GM18498 (cell line): ENCODE measurements at regions not wholly inside any gene's neighbourhood (a gene's known extent, or its start where the extent isn't known, plus 50 kb on each side); places are given as distances from the start of the nearest gene placed in this dataset.

Source experiments
- ATAC-seq: cut with Tn5 transposase; IDR thresholded peaks from one replicate; pipeline ENCODE4 v1.9.1; 2021; ENCODE audit warnings: mild to moderate bottlenecking, moderate library complexity; ENCODE audit not compliant: unreplicated experiment

DNA sequence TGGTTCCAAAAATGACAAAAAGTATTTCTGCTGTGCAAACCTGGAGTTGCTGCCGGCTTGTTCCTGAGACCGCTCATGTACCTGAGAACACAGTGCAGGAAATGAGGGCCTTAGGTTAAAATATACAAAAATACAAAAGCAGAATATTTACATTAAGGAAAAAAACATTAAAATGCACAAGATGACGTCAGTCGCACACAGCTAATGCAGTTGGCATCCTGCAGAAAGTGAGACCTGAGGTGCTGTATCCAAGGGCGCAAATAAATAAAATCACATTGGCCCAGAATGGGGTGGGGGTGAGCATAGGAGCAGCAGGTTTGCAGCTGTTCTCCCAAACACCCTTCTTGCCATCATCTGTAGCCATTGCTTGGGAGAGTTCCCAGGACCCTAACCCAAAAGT is 310.6 kb upstream of the BTBD3 start:
- no peak for ATAC-seq

DNA sequence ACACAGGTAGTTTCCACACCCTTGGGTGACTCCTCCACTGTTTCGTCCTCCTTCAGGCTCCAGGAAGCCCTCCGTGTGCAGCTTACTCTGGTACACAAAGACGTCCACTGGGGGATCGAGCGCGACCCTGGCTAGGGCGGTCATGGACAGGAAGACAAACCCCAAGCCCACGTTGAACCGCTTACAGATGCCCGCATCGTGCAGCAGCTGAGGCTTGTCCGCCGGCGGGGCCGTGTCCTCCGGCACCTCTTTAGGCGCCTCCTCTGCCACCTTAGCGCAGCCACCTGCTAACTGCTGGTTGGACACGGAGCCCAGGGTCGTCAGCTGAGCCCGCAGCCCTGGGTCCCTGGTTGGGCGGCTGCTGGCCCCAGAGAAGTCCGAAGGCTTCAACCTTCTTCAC is 309.0 kb upstream of the BTBD3 start:
- ATAC-seq: no peak

DNA sequence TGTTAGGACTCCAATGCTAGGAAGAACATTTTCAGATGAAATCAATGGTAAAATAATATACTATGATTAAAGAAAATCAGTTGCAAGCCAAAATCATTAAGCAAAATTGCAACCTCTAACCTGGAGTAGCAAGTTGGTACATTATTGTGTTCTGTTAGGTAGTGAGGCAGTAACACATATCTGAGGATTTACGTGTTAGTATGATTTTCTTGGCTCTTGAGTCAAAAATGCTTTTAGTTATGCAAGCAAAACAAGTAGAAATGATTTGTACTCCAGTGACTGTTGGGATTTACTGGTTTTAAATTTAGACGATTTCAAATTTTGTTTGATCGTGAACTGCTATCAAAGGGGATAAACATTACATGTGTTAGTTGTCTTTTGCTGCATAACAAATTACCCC is 293.0 kb upstream of the BTBD3 start:
- ATAC-seq: no peak

DNA sequence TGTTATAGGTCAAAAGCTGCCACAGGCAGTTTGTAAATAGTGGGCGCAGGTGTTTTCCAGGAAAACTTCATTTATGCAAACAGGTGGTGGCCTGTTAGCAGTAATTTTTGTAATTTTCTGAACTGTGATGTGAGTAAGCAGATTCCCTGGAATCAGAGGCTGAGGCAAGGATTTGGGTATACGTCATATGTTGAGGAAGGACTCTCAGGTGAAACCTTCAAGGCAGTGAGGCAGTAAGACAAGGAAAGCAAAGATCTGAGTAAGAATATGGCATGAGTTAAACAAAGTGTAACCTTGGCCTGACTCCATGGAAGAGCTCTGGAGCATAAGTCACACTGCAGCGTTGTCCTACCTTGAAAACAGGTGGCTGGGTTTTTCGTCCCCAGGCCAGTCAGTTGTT is 291.1 kb upstream of the BTBD3 start:
- no peak for ATAC-seq

DNA sequence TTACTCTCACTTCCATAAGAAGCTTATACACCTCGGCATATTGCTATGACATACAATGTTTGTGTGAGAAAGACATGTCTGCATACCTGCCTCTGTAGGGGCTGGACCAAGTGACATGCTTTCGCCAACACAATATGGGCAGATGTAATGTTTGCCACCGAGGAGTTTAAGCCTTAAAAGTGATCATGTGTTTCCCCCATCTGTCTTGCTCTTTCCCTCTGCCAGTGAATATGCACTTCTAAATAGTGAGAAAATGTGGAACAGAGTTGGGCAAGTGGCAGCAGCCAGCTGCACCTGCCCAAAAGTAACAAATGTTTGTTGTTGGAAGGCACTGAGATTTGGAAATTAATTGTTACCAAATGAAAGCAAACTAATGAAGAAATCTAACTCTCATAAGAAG is 274.8 kb upstream of the BTBD3 start:
- no peak for ATAC-seq

DNA sequence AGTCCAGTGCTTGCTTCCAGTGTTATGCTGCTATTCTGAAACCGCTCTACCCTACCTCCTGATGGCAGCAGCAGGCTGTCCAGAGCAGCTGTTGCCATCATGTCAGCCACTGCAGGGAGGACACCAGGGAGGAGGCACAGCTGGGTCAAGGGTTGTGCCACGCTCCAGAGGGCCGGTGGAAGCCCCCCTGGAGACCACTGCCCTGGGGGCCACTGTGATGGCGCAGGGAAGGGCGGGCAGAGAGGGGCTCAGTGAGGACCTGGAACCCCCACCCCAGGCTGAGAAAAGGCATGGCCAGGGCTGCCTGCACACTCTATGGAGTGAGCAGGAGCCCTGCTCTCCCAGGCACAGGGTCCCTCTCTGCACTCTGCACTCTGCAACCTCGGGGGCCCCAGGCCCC is 271.3 kb upstream of the BTBD3 start:
- no peak for ATAC-seq

DNA sequence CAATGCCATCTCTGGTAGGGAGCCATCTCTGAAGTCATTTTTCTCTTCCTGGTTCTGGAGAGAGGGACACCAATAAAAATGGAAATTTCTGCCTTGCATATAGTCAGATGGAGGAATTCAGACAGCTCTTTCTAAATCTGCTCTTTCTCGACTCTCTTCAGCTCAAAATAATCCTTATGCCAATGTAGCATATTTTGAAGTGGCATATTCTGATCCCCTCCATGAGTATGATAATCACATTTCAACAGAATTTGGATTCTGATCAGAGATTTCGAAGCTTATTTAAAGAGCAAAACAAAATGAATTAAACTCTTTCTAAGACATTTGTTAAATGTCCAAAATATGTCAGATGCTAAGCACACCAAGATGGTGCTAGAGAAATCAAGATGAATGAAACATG is 267.1 kb upstream of the BTBD3 start:
- no peak for ATAC-seq

DNA sequence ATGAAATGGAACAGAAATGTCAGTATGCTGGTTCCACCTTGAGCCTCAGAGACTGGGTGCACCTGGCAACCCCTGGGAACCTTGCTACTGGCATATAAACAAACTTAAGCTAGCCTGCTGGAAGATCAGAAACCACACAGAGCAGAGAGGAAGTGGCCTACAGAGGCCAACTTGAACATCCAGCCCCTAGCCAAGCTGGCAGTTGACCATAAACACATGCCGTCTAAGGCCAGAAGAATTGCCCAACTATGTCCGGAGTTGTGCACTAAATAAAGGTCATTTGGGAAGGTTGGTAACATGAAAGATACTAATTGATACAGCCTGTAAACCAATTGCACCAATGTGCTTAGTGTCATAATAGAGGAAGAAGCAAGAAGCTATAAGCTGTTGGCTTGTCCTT is 266.6 kb upstream of the BTBD3 start:
- no peak for ATAC-seq

DNA sequence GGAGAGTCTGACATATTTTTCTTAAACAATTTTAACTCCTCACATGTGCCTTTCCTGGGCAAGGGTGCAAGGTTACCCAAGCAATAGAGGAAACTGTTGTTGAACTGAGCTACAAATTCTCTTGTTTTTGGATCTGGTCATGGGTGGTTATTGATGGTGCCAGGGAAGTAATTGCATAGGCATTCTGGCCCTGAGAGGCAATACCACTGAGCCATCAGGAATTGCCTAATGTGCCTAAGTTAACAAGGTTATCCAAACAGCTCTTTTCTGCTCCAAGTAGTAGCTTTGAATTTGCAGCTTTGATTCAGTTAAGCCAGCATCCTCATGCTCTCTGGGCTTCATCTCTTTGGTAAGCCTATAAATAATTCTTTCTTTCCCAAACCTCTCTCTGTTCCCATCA is 266.0 kb upstream of the BTBD3 start:
- no peak for ATAC-seq

DNA sequence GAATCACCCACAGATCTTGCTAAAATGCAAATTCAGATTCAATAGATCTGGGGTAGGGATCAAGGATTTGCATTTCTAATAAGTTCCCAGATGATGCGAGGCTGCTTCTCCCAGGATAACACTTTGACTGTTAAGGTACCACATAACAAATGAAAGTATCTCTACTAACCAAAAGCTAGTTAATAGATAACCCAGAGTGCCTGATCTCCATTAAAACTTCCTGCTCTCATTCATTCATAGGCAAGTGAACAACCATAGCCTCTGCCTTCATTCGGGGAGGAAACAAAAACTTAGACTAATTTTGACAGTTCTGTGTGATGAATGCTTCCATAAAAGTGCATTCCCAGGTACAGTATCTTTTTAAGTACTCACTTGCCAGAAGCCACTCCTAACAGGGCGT is 265.6 kb upstream of the BTBD3 start:
- ATAC-seq: no peak

DNA sequence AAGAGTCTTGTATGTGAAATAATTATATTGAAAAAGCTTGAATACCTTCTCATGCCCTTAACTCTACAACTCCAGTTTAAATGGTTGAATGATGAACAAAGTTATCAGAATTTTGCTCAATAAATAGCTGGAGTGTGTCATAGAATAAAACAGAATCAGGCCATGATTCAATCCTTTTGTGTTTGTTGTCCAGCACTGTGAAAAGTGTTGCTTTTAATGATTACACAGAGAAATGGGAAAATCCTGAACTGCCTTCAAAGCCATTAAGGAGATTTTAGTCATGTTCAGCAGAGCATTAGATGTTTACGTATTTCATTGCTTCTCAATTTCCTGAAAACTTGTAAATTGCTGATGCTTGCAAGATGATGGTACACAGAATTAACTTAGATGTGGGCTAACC is 262.9 kb upstream of the BTBD3 start:
- ATAC-seq: no peak

DNA sequence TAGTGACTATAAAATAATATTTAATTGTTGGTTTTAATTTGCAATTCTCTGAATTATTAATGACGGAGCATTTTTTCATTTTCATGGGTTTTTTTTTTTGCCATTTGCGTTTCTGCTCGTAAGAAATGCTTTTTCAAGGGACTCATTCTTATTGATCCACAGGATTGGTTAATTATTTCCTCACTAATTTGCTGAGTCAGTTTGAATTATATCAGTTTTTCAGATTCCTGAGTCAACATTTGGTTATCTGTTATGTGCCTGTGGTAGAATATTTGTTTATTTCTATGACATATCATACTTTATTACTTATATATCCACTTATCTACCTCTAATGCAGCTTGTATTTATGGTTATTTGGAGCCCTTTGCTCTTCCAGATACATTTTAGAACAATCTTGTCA is 257.0 kb upstream of the BTBD3 start:
- no peak for ATAC-seq

DNA sequence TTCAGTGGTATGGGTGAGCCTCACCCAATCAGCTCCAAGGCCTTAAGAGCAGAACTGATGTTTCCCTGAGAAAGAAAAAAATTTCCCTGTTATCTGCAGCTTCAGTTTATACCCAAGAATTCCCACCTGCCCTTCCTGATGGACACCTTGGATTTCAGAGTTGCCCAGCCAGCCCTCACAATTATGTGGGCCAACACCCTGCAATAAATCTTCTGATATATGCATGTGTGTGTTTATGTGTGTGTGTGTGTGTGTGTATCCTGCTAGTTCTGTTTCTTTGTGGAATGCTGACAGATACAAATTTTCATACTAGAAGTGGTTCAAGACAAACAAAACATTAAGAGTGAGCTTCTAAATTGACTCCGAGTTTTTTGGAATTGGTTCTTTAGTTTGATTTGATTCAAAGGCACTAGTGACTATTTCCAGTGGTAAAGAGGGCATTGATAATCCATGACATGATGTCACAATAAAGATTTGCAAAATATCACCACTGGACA is 246.6 kb upstream of the BTBD3 start:
- ATAC-seq: no peak

DNA sequence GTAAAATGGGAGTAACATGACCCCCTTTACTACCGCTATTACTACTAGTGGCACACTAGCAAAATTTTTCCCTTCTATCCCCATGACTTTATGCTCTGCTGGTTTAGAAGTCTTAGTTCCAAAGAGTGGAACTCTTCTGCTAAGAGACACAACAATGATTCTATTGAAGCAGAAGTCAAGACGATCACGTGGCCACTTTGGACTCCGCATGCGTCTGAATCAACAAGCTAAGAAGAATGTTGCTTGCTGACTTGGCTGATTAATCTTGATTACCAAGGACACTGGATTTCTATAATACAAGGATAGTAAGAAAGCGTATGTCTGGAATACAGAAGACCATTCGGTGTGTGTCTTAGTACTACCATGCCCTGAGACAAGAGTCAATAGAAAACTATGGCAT is 244.7 kb upstream of the BTBD3 start:
- no peak for ATAC-seq

DNA sequence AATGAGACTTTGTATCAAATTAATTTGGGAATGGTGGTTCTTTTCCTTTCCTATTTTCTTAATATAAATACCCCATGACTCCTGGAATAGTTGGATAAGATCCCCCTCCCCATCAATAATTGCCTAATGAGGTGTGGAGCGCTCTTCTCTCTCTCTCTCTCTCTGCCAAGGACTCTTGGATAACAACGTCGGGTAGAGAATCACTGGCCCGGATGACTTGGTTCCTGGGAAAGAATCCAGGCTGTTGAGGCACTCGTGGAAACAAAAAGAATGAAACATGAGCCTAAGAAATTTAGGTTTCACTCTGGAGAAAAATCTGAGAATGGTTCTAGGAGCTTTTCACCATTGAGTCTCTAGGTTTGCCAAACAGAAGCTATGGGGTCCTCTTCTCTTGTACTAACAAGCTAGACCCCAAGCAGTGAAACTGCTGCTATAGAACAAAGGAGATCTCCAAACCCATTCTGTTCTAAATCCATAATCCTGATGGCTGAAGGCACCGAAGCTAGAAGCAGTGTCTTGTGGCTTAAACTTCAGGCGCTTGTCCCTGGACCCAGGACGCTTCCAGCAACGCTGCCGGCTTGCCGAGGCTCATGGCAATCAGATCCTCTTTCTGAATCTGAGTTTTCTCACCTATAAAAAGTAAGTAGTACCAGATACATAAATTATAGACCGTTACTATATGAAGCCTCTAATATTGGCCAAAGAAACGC is 241.6 kb upstream of the BTBD3 start:
- no peak for ATAC-seq

DNA sequence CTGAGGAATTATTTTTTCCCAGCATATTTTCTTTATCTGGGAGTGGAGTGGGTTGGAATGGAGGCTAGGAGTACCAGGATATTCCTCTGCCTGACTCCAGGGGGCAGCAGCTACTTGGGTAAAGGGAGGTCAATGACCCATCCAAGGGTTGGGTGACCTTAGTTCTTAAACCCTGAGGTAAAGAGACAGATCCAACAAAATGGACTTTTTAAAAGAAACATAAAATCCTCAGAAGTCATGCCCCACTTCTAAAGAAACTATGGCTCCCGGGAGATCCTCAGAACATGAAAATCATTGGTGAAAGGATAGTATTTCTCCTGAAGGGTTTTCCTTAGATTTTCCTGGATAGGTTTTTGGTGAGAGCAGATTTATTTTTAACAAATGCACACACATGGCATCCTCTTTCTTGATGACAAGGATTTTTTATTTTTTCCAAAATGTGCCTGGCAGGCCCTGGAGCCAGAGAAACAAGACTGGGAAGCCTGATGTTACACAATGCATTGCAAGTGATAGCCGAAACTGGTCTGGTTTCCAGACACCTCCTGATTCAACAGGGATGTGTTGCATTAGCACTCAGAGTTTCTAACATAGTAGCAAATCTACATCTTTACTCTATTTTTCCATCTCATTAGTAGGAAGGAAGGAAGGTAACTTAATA is 240.9 kb upstream of the BTBD3 start:
- ATAC-seq: no peak

DNA sequence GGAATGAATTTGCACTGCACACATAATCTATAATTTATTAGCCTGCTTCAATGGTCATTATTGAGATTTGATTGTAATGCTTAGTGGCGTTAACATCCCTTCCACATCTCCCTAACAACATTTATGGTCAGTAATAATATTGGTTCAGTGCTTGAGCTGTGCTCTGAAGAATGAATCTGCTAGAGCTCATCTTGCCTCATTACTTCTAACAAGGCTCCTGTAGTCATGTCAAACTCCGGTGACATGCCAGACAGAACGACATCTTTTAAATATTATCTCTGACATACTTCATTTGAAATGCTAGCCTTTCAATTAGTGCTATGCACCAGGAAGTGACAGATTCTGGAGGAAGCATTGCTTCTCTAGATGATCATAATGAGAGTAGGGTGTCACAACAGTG is 240.3 kb upstream of the BTBD3 start:
- ATAC-seq: no peak

DNA sequence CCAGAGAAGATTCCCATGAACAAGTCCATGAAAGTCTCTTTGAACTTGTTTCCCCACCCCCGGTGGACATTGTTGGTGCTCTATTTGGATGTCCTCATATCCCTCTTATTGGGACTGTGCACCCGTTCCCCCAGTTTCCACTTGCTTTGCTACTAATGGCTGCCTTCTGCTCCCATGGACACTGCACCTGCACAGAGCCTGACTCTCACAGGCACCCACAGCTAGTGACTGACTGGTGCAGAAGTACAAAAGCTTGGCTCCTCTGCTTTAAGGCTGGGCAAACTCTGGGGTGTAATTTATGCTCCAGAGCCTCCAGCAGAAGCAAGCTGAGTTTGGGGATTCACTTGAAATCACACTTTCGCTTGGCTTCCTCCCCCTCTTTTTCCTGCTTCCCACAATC is 239.9 kb upstream of the BTBD3 start:
- ATAC-seq: no peak

DNA sequence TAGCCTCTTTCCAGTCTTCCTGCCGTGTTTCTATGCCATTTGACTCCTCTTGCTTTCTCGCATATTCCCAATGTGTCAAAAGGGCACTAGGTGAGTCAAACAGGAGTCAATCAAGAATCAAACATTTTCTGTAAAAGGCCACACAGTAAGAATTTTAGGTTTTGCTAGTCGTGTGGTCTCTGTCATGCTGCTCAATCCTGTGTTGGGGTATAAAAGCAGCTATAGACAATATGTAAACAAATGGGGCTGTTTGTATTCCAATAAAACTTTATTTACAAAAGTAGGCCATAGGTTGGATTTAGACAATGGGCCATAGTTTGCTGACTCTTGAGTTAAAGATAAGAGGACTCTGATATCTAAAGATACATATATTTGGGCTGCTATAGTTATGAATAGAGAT is 235.4 kb upstream of the BTBD3 start:
- ATAC-seq: no peak

DNA sequence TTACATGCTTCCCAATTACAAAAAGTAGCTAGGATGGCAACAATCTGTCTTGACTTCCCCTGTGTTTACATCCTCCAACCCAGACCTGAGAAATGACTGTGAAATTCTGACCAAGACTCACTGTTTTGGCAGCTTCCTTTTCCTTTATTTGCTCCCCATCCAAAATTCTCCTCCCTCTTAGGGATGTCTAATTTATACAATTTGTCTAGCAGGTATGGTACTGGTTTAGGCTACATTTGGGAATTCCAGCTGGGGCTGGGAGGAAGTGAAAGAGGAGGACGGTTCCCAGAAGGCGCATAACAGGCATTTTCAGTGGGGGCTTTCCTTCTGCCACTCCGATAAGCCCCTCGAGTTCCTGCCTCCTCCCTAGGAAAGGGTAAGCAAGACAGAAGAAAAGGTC is 231.5 kb upstream of the BTBD3 start:
- no peak for ATAC-seq

DNA sequence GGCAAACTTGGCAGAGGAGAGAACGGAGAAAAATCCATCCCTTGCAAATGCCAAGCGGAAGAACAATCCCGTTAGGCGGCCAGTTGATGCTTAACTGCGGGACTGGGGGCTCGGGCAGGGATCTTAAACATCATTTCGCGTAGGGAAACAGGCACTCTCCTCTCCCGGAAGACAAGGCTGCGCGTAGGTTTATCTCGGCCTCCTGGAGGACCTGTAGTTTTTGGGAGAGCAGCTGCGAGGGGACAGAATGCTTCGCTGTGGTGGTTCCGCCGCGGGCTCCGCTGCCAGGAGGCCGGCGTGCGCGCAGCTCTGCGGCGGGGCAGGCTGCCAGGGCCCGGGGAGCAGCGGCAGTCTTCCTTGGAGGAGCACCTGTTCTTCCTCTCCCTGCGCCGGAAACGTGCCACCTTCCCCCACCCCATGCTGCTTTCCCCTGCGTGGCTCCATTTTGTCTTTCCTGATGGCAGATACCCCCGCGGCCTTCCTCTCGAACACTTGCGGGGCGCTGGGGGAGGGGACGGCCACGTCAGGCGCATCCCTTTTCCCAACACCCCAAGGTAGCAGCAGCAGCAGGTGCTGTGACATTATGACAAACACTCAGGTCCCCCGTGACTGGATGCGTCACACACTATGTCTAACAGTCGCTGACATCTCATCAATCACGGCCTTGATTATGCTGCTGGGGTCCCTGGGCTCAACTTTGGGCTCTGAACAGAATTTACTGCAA is 230.7 kb upstream of the BTBD3 start:
- no peak for ATAC-seq
